OCI-LY3 (cell line): ENCODE measurements at regions not wholly inside any gene's neighbourhood (a gene's known extent, or its start where the extent isn't known, plus 50 kb on each side); places are given as distances from the start of the nearest gene placed in this dataset.

Experiments
- H2AFZ ChIP-seq: fragments of 200-600, 300-600 bp; shearing (Covaris generic); 2 replicates; pipeline ENCODE4 v1.6.0; 2014; ENCODE audit warnings: antibody characterized with exemption, low read depth, low read length
- H3K27ac ChIP-seq: fragments of 200-600, 300-600 bp; sonication (generic); 2 replicates; pipeline ENCODE4 v1.5.1; 2014; ENCODE audit warnings: mild to moderate bottlenecking, low read length, moderate library complexity, mixed read lengths
- H3K27me3 ChIP-seq: fragments of 200-600, 300-600 bp; sonication (generic); 2 replicates; pipeline ENCODE4 v1.6.1; 2014; ENCODE audit warnings: low read depth, low read length, mixed read lengths
- H3K36me3 ChIP-seq: fragments of 200-600, 300-600 bp; sonication (generic); replicated peaks from 2 replicates; pipeline ENCODE3; 2014; ENCODE audit warnings: low read depth, low read length, mixed read lengths
- H3K4me1 ChIP-seq: fragments of 300-600, 200-600 bp; sonication (generic); 2 replicates; pipeline ENCODE4 v1.6.1; 2014; ENCODE audit warnings: low read length, mixed read lengths
- H3K4me2 ChIP-seq: fragments of 200-600, 300-600 bp; sonication (generic); 2 replicates; pipeline ENCODE4 v1.6.1; 2014; ENCODE audit warnings: low read length, mixed read lengths
- H3K4me3 ChIP-seq: fragments of 300-600, 200-600 bp; sonication (generic); 2 replicates; pipeline ENCODE4 v1.5.1; 2014; ENCODE audit warnings: antibody characterized with exemption, mild to moderate bottlenecking, low read length, moderate library complexity
- H3K79me2 ChIP-seq: fragments of 300-600, 200-600 bp; shearing (Covaris generic); 2 replicates; pipeline ENCODE4 v1.6.1; 2014; ENCODE audit warnings: mild to moderate bottlenecking, low read length, mixed read lengths
- H3K9ac ChIP-seq: fragments of 300-600, 200-600 bp; shearing (Covaris generic); 2 replicates; pipeline ENCODE4 v1.6.0; 2014; ENCODE audit warnings: mild to moderate bottlenecking, low read length, moderate library complexity
- H3K9me3 ChIP-seq: fragments of 200-600, 300-600 bp; shearing (Covaris generic); 2 replicates; pipeline ENCODE4 v1.6.1; 2014; ENCODE audit warnings: low read length, mixed read lengths; ENCODE audit not compliant: insufficient read depth
- H4K20me1 ChIP-seq: fragments of 200-600, 300-600 bp; sonication (generic); 2 replicates; pipeline ENCODE4 v1.6.1; 2016; ENCODE audit warnings: low read length, mixed read lengths; ENCODE audit not compliant: insufficient read depth
- CTCF ChIP-seq: fragments of 200-600, 300-600 bp; sonication (generic); IDR thresholded peaks from 2 replicates; pipeline ENCODE4 v1.5.1; 2014; ENCODE audit warnings: antibody characterized with exemption, low read length, low read depth
- EZH2phosphoT487 ChIP-seq: fragments of 200-600 bp; shearing (Covaris generic); IDR thresholded peaks from 2 replicates; pipeline ENCODE4 v1.6.1; 2018; ENCODE audit warnings: antibody characterized with exemption, mixed run types, low read depth

GRCh38 chr3:187839422-187839821 is 94.2 kb upstream of the BCL6 start:
- H3K4me2 ChIP-seq, result no peak overlapping the region
- H3K4me1 ChIP-seq, result peaks cover 14% of the 10 kb centered on the region
- H2AFZ ChIP-seq, result no peak overlapping the region
- no peak for TF ChIP-seq CTCF
- no peak for TF ChIP-seq EZH2phosphoT487
- no peaks in the 10 kb centered on the region for H3K79me2 ChIP-seq
- H3K9me3 ChIP-seq, result no peaks in the 10 kb centered on the region
- H3K4me3 ChIP-seq, result no peak overlapping the region
- no peak overlapping the region for H3K27ac ChIP-seq
- peaks cover 13% of the 10 kb centered on the region for H3K27me3 ChIP-seq
- H3K9ac ChIP-seq, result no peak overlapping the region
- H4K20me1 ChIP-seq, result no peaks in the 10 kb centered on the region
- H3K36me3 ChIP-seq, result no peaks in the 10 kb centered on the region

DNA sequence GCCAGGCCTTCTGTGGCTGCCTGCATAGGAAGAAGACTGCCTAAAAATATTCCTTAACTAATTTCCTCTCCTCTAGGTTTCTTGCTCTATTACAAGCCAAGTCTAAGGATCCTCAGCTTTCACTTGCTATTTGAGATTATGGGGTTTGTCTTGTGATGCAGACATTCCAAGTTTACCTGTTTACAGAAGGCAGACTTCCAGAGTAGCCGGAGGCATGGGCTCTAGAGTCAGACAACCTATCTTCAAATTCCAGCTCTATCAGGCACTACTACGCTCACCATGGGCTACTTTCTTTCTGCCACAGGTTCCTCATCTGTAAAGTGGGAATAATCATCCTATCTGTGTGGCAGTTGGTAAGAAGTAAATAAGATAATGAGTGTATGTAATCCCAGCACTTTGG is 95.6 kb upstream of the BCL6 start:
- peaks cover 20% of the 10 kb centered on the region for H3K27me3 ChIP-seq
- H3K4me1 ChIP-seq, result peaks cover 11% of the 10 kb centered on the region
- no peak overlapping the region for H3K9ac ChIP-seq
- TF ChIP-seq EZH2phosphoT487 (no peak), CTCF (no peak)
- no peaks in the 10 kb centered on the region for H3K36me3 ChIP-seq
- no peak overlapping the region for H3K4me2 ChIP-seq
- no peaks in the 10 kb centered on the region for H3K79me2 ChIP-seq
- H3K4me3 ChIP-seq, result no peak overlapping the region
- H3K27ac ChIP-seq, result no peak overlapping the region
- no peaks in the 10 kb centered on the region for H4K20me1 ChIP-seq
- H3K9me3 ChIP-seq, result no peaks in the 10 kb centered on the region
- no peak overlapping the region for H2AFZ ChIP-seq

DNA sequence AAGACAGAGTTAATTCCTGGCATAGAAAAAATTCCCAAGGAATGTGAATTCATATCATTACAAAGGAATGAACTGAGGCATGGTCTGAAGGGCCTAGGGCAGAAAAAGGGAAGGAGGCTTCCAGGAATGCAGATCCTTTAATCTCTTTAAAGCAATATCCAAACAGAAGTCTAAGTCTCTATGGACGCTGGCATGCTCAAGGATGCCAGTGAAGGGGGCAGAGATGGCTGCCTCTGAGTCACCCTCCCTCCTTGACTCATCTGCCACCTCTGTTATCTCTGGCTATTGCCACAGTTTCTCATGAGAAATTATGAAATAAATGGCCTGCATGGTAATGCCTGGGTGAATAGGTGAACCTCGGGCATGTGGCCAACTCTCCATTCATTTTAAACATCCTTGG is 96.3 kb upstream of the BCL6 start:
- TF ChIP-seq EZH2phosphoT487 (no peak), CTCF (no peak)
- peaks cover 11% of the 10 kb centered on the region for H3K4me1 ChIP-seq
- H3K36me3 ChIP-seq, result no peaks in the 10 kb centered on the region
- H4K20me1 ChIP-seq, result no peaks in the 10 kb centered on the region
- no peaks in the 10 kb centered on the region for H3K79me2 ChIP-seq
- peaks cover 20% of the 10 kb centered on the region for H3K27me3 ChIP-seq
- H3K4me3 ChIP-seq, result no peak overlapping the region
- H3K9ac ChIP-seq, result no peak overlapping the region
- H3K9me3 ChIP-seq, result no peaks in the 10 kb centered on the region
- no peak overlapping the region for H3K4me2 ChIP-seq
- no peak overlapping the region for H2AFZ ChIP-seq
- no peak overlapping the region for H3K27ac ChIP-seq

GRCh38 chr3:187843654-187844053 is 98.4 kb upstream of the BCL6 start:
- Histone ChIP-seq H3K79me2 (no peaks in the 10 kb centered on the region), H3K4me2 (no peak overlapping the region), H3K9me3 (no peaks in the 10 kb centered on the region), H3K27me3 (peaks cover 20% of the 10 kb centered on the region), H3K9ac (no peak overlapping the region), H4K20me1 (no peaks in the 10 kb centered on the region), H3K27ac (no peak overlapping the region), H2AFZ (no peak overlapping the region), H3K4me1 (peaks cover under 1% of the 10 kb centered on the region; the same call in 1 of the 2 replicates), H3K4me3 (no peak overlapping the region), H3K36me3 (no peaks in the 10 kb centered on the region)
- TF ChIP-seq CTCF, result no peak
- TF ChIP-seq EZH2phosphoT487, result no peak
